Gastroesophageal sphincter (tissue), 3 donors: ENCODE measurements at regions not wholly inside any gene's neighbourhood (a gene's known extent, or its start where the extent isn't known, plus 50 kb on each side); places are given as distances from the start of the nearest gene placed in this dataset.

ENCODE experiments used
- CTCF ChIP-seq, 4 experiments: fragments of 200-600 bp in 2 of 4; fragments of 450-650 bp in 2 of 4; sonication (generic) in 1 of 4; IDR thresholded peaks; one replicate each; pipeline ENCODE4 v1.5.1; 2017 to 2019; ENCODE audit warnings: antibody characterized with exemption in 4 of 4, mild to moderate bottlenecking in 2 of 4, moderate library complexity in 2 of 4
- EP300 ChIP-seq: sonication (generic); formaldehyde crosslinking; IDR thresholded peaks from one replicate; pipeline ENCODE4 v1.6.1; 2017; ENCODE audit warnings: antibody characterized with exemption, mild to moderate bottlenecking
- POLR2A ChIP-seq, 2 donors: fragments of 450-650 bp; IDR thresholded peaks; one replicate each; pipeline ENCODE4 v1.6.1; 2017; ENCODE audit warnings: antibody characterized with exemption in 2 of 2, mild to moderate bottlenecking in 2 of 2, moderate library complexity in 1 of 2
- POLR2AphosphoS5 ChIP-seq: sonication (generic); formaldehyde crosslinking; IDR thresholded peaks from one replicate; pipeline ENCODE4 v1.6.1; 2017; ENCODE audit warnings: antibody characterized with exemption

- no peak for TF ChIP-seq CTCF (IDR thresholded peaks at IDR 0.05)
- TF ChIP-seq POLR2AphosphoS5, result no peak
- no peak for TF ChIP-seq POLR2A (IDR thresholded peaks at IDR 0.05)
- TF ChIP-seq EP300, result no peak
Measured at GRCh38 chr10:78875331-78875877, 193.4 kb upstream of the ZMIZ1 start.
